ENCODE measurements at regions not wholly inside any gene's neighbourhood (a gene's known extent, or its start where the extent isn't known, plus 50 kb on each side); places are given as distances from the start of the nearest gene placed in this dataset.

DNA sequence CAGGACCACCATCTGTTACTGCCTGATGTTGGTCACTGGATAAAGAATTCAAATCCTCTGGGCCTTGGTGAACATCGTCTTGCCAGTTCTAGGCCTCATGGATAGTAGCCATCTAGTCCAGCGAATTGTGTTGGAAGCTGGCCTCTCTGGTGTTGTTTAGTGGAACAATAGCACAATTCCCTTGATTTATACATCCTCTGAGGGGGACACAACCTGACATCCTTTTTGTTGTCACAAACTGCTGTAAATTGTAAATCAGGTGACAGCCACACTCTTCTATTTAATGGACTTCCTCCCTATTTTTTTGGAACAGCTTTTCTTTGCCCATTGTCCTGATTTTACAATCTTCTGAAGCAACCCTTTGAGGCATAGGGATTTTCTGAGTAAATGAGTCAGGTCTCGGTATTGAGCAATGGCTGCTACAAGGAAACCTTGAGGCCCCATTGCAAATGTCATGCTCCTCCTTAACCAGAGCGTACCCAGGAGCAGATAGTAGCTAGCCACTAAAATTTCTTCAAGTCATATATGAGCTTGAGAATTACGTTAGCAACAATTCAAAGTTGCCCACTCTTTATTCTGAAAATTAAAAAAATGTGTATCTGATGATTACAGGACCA is 263.3 kb downstream of the COG6 start:
- Histone ChIP-seq H3K27ac (no peak overlapping the region), H3K4me1 (no peaks in the 10 kb centered on the region), H3K27me3 (no peaks in the 10 kb centered on the region), H3K4me3 (no peak overlapping the region), H3K36me3 (no peaks in the 10 kb centered on the region), H3K9me3 (peaks cover 0 to 7% (median 0%) of the 10 kb centered on the region in 4 donors)
- WGBS (ENCODE audit: insufficient coverage, low coverage, low lambda C conversion rate, missing lambda C conversion rate), result 62% methylated on average over 3 of the region's 5 CpGs
- TF ChIP-seq, protein P1, sequence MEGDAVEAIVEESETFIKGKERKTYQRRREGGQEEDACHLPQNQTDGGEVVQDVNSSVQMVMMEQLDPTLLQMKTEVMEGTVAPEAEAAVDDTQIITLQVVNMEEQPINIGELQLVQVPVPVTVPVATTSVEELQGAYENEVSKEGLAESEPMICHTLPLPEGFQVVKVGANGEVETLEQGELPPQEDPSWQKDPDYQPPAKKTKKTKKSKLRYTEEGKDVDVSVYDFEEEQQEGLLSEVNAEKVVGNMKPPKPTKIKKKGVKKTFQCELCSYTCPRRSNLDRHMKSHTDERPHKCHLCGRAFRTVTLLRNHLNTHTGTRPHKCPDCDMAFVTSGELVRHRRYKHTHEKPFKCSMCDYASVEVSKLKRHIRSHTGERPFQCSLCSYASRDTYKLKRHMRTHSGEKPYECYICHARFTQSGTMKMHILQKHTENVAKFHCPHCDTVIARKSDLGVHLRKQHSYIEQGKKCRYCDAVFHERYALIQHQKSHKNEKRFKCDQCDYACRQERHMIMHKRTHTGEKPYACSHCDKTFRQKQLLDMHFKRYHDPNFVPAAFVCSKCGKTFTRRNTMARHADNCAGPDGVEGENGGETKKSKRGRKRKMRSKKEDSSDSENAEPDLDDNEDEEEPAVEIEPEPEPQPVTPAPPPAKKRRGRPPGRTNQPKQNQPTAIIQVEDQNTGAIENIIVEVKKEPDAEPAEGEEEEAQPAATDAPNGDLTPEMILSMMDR (IDR thresholded peaks at IDR 0.05), result no peak
- no peak for TF ChIP-seq POLR2A (IDR thresholded peaks at IDR 0.05)
- intact Hi-C loops (cut with DNase I), result no loop called here
- ATAC-seq (no peak), DNase-seq (no peak)

DNA sequence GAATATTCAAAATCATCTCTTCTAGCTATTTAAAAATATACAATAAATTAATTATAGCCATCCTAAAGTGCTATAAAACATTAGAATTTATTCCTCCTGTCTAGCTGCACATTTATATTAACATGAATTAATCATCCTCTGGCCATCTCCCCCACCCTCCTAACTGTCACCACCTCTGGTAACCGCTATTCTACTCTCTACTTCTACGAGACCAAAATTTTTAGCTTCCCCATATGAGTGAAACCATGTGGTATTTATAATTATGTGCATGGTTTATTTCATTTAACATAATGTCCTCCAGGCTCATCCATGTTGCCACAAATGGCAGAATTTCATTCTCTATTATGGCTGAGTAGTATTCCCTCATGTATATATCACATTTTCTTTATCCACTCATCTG is 265.2 kb downstream of the COG6 start:
- H3K4me3 ChIP-seq, result no peak overlapping the region
- no peaks in the 10 kb centered on the region for H3K4me1 ChIP-seq
- DNase-seq, result no peak
- H3K27me3 ChIP-seq, result no peaks in the 10 kb centered on the region
- no peaks in the 10 kb centered on the region for H3K36me3 ChIP-seq
- H3K27ac ChIP-seq, result no peak overlapping the region
- TF ChIP-seq, protein P1 (IDR thresholded peaks at IDR 0.05), result no peak
- TF ChIP-seq POLR2A (IDR thresholded peaks at IDR 0.05), result no peak
- 83% methylated on average over 2 of the region's 2 CpGs for WGBS (ENCODE audit: insufficient coverage, low coverage, low lambda C conversion rate, missing lambda C conversion rate)
- H3K9me3 ChIP-seq, result peaks cover 0 to 7% (median 0%) of the 10 kb centered on the region in 4 donors
- intact Hi-C loops (cut with DNase I), result no loop called here
- ATAC-seq, result no peak

DNA sequence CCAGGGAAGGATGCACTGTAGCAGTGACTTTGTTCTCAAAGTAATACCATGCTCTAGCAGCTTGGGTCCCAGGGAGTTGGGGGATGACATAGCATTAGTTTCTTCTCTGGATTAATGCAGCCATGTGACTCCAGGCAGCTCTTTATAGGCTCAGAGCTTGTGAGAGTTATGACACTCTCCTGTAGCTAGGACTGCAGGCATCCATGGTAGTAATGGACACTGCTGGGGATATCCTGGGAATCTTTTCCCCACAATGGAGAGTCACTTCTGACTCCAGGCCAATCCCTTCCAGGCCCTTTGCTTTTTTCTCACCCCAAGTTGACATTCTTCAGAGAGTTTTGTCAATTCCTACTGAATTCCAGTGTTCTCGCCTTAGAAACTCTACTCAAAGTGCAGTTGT is 270.9 kb downstream of the COG6 start:
- no peak overlapping the region for H3K27ac ChIP-seq
- no peaks in the 10 kb centered on the region for H3K36me3 ChIP-seq
- no peaks in the 10 kb centered on the region for H3K4me1 ChIP-seq
- DNase-seq (no peak), ATAC-seq (no peak)
- 64% methylated on average over 1 of the region's 1 CpG for WGBS (ENCODE audit: insufficient coverage, low coverage, low lambda C conversion rate, missing lambda C conversion rate)
- no peak overlapping the region for H3K4me3 ChIP-seq
- H3K27me3 ChIP-seq, result no peaks in the 10 kb centered on the region
- intact Hi-C loops (cut with DNase I), result no loop called here
- TF ChIP-seq POLR2A (IDR thresholded peaks at IDR 0.05), result no peak
- TF ChIP-seq, protein P1 (IDR thresholded peaks at IDR 0.05), result no peak
- peaks cover 0 to 7% (median 0%) of the 10 kb centered on the region in 4 donors for H3K9me3 ChIP-seq

DNA sequence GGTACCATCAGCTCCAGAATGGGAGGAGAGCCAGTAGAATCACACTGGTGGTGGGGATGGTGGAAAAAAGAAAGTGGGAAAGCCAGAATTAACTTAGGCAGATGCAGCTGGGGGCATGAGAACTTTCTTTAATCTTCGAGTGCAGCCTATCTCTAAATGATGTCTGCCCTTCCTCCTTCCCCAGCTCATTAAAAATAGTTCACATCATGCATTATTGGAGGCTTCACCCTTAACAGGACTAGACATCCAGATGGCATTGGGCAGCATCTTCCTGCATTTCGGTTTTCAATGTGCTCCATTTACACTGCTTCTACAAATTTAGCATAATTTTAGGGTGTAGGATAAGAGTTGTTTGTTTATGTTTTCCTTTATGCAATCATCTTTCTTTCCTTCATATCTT is 272.8 kb downstream of the COG6 start:
- H3K36me3 ChIP-seq, result no peaks in the 10 kb centered on the region
- WGBS (ENCODE audit: insufficient coverage, low coverage, low lambda C conversion rate, missing lambda C conversion rate), result 50% methylated on average over 2 of the region's 2 CpGs

More for the DNA sequence above, 272.8 kb downstream of the COG6 start:
- TF ChIP-seq, protein P1 (IDR thresholded peaks at IDR 0.05), result no peak
- TF ChIP-seq POLR2A (IDR thresholded peaks at IDR 0.05), result no peak
- intact Hi-C loops (cut with DNase I), result no loop called here
- no peaks in the 10 kb centered on the region for H3K9me3 ChIP-seq
- H3K4me1 ChIP-seq, result no peaks in the 10 kb centered on the region
- ATAC-seq (no peak), DNase-seq (no peak)
- no peak overlapping the region for H3K27ac ChIP-seq
- no peak overlapping the region for H3K4me3 ChIP-seq
- H3K27me3 ChIP-seq, result no peaks in the 10 kb centered on the region

Data from right lobe of liver (tissue), 6 donors.